ENCODE measurements at regions not wholly inside any gene's neighbourhood (a gene's known extent, or its start where the extent isn't known, plus 50 kb on each side); places are given as distances from the start of the nearest gene placed in this dataset.

GRCh38 chr4:163939597-163939996 is 445.1 kb downstream of the TMA16 start:
- Histone ChIP-seq H3K27ac (no peak overlapping the region), H3K36me3 (no peaks in the 10 kb centered on the region), H3K4me1 (no peaks in the 10 kb centered on the region), H3K27me3 (no peaks in the 10 kb centered on the region), H3K9me3 (no peaks in the 10 kb centered on the region), H3K4me3 (no peak overlapping the region)
- intact Hi-C loops (cut with DNase I) = no loop called here
- TF ChIP-seq CTCF (IDR thresholded peaks at IDR 0.05) = no peak
- ATAC-seq (no peak), DNase-seq (no peak)

GRCh38 chr4:163941221-163941905 is 446.9 kb downstream of the TMA16 start:
- intact Hi-C loops (cut with DNase I) = no loop called here
- Histone ChIP-seq H3K4me1 (no peaks in the 10 kb centered on the region), H3K9me3 (no peaks in the 10 kb centered on the region), H3K27ac (no peak overlapping the region), H3K36me3 (no peaks in the 10 kb centered on the region), H3K4me3 (no peak overlapping the region), H3K27me3 (no peaks in the 10 kb centered on the region)
- ATAC-seq (no peak), DNase-seq (peak in 1 of 4 donors; percentile 8)
- no peak for TF ChIP-seq CTCF (IDR thresholded peaks at IDR 0.05)

- no peaks in the 10 kb centered on the region for H3K27me3 ChIP-seq
- no peak overlapping the region for H3K4me3 ChIP-seq
- peak in 1 of 4 donors; percentile 43 for DNase-seq
- H3K9me3 ChIP-seq = no peaks in the 10 kb centered on the region
- no peak for ATAC-seq
- H3K36me3 ChIP-seq = no peaks in the 10 kb centered on the region
- TF ChIP-seq CTCF (IDR thresholded peaks at IDR 0.05) = no peak
- intact Hi-C loops (cut with DNase I) = no loop called here
- H3K4me1 ChIP-seq = no peaks in the 10 kb centered on the region
- H3K27ac ChIP-seq = no peak overlapping the region
Measured at GRCh38 chr4:163948920-163949455, 454.5 kb downstream of the TMA16 start.

GRCh38 chr4:163949976-163950601 is 455.6 kb downstream of the TMA16 start:
- Histone ChIP-seq H3K4me3 (no peak overlapping the region), H3K4me1 (no peaks in the 10 kb centered on the region), H3K27ac (no peak overlapping the region), H3K36me3 (no peaks in the 10 kb centered on the region), H3K9me3 (no peaks in the 10 kb centered on the region), H3K27me3 (no peaks in the 10 kb centered on the region)
- TF ChIP-seq CTCF (IDR thresholded peaks at IDR 0.05) = no peak
- DNase-seq (peak in 1 of 4 donors; percentile 39), ATAC-seq (no peak)
- intact Hi-C loops (cut with DNase I) = no loop called here

GRCh38 chr4:163955288-163955687 is 460.8 kb downstream of the TMA16 start:
- no peaks in the 10 kb centered on the region for H3K27me3 ChIP-seq
- TF ChIP-seq CTCF (IDR thresholded peaks at IDR 0.05) = no peak
- no peak overlapping the region for H3K4me3 ChIP-seq
- no peak overlapping the region for H3K27ac ChIP-seq
- no peak for DNase-seq
- no peaks in the 10 kb centered on the region for H3K36me3 ChIP-seq
- H3K4me1 ChIP-seq = no peaks in the 10 kb centered on the region
- H3K9me3 ChIP-seq = no peaks in the 10 kb centered on the region
- intact Hi-C loops (cut with DNase I) = no loop called here
- no peak for ATAC-seq

Measured in left lung (tissue), 4 donors.